ENCODE measurements at regions not wholly inside any gene's neighbourhood (a gene's known extent, or its start where the extent isn't known, plus 50 kb on each side); places are given as distances from the start of the nearest gene placed in this dataset.

DNA sequence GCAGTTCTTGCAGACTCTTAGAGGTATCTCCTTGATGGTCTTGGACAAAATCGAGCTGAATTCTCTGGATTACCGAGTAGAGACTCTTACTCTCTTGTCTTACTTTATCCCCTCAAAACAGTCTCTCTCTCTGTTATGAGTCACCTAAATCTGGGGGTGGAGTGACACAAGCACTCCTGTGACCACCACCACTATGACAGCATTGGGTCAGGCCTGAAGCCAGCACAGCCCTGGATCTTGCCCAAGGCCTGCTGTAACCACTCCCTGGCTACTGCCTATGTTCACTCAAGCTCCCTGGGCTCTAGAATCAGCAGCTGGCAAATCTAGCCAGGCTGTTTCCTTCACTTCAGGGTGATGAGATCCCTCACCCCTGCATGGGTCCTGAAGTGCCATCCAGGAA is 662.5 kb downstream of the LUZP2 start:
- Mint-ChIP-seq H3K9me3 (peaks cover 30% of the 10 kb centered on the region), H3K4me1 (ENCODE audit: low read depth) (no peaks in the 10 kb centered on the region), H3K4me3 (no peak overlapping the region), H3K36me3 (ENCODE audit: low read depth) (no peaks in the 10 kb centered on the region), H3K27me3 (no peaks in the 10 kb centered on the region), H3K27ac (no peak overlapping the region)
- intact Hi-C loops (cut with micrococcal nuclease): no loop called here

DNA sequence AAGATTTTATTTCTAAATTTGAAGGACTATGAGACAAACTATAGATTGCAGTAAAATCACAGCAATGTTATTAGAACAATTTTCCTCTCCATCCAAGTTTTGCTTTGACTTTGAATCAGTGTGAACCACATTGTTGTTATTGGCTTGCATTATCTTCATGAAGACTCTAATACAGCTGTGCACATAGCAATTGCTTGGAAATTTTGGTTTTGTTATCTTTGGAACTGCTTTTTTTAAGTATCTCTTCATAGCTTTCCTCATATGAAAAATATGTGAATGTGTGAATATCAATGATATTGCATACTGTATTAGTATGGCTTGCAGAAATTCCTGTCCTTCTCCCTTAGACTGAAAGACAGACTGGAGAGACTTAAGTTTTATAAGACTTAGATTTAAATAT is 666.6 kb downstream of the LUZP2 start:
- intact Hi-C loops (cut with micrococcal nuclease): no loop called here
- no peaks in the 10 kb centered on the region for H3K36me3 Mint-ChIP-seq (ENCODE audit: low read depth)
- peaks cover 42% of the 10 kb centered on the region for H3K9me3 Mint-ChIP-seq
- H3K27ac Mint-ChIP-seq: no peak overlapping the region
- H3K4me1 Mint-ChIP-seq (ENCODE audit: low read depth): no peaks in the 10 kb centered on the region
- no peak overlapping the region for H3K4me3 Mint-ChIP-seq
- no peaks in the 10 kb centered on the region for H3K27me3 Mint-ChIP-seq

DNA sequence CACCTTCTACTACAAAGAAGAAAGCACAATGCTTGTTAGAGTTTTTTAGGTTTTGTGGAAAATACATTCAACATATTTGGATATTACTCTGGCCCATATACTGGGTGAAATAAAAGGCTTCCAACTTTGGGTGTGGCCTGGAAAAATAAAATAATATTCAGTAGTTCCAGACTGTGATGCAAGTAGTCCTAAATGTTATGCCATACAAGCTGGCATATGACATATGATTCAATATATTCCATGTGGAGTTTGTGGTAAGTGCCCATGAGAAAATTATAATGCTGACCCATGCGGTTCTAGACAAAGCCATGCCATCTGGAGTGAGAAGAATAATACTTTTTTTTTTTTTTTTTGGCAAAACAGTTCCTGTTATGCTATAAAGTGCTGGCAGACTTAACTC is 683.3 kb downstream of the LUZP2 start:
- H3K4me3 Mint-ChIP-seq: no peak overlapping the region
- H3K27me3 Mint-ChIP-seq: no peaks in the 10 kb centered on the region
- H3K9me3 Mint-ChIP-seq: peaks cover 14% of the 10 kb centered on the region
- no peak overlapping the region for H3K27ac Mint-ChIP-seq
- intact Hi-C loops (cut with micrococcal nuclease): no loop called here
- no peaks in the 10 kb centered on the region for H3K36me3 Mint-ChIP-seq (ENCODE audit: low read depth)
- no peaks in the 10 kb centered on the region for H3K4me1 Mint-ChIP-seq (ENCODE audit: low read depth)

DNA sequence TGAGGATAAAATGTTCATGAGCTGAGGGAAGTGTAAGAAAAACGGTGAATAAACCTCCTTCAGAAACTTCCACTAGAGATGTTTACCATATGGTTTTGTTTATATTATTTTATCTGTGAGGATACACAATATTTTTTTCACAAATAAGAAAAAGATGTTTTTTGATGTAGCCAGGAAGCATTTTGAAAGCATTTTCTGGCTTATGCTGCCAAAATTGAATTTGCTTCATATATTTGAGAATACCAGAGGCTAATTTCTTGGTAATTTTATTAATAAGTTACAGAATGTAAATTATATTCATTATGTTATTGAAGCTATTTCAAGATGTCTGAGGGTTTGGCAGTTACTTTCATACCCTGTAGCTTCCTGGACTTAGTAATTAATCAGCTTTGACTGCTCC is 686.6 kb downstream of the LUZP2 start:
- H3K4me1 Mint-ChIP-seq (ENCODE audit: low read depth): no peaks in the 10 kb centered on the region
- no peak overlapping the region for H3K27ac Mint-ChIP-seq
- H3K27me3 Mint-ChIP-seq: no peaks in the 10 kb centered on the region
- H3K9me3 Mint-ChIP-seq: no peaks in the 10 kb centered on the region
- no peaks in the 10 kb centered on the region for H3K36me3 Mint-ChIP-seq (ENCODE audit: low read depth)
- intact Hi-C loops (cut with micrococcal nuclease): no loop called here
- H3K4me3 Mint-ChIP-seq: no peak overlapping the region

DNA sequence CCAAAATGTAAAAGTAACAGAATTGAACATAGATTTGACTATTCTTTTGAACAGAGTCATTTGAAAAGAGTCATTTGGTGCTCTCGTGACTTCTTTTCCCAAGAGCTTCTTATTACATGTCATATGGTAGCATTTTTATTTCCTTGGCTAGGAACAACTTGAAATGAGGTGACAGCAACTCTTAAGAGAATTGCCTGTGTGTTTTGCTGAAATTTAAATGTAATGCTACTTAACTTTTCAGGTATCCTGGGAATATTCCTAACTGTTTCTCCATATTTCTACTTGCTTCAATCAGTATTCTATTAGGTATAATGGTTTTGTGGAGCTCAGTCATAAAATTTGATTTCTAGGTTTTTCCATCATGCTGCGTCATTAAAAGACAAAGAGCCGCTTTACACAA is 700.7 kb downstream of the LUZP2 start:
- H3K4me3 Mint-ChIP-seq: no peak overlapping the region
- H3K4me1 Mint-ChIP-seq (ENCODE audit: low read depth): no peaks in the 10 kb centered on the region
- intact Hi-C loops (cut with micrococcal nuclease): no loop called here
- H3K27ac Mint-ChIP-seq: no peak overlapping the region
- no peaks in the 10 kb centered on the region for H3K27me3 Mint-ChIP-seq
- peaks cover 19% of the 10 kb centered on the region for H3K9me3 Mint-ChIP-seq
- H3K36me3 Mint-ChIP-seq (ENCODE audit: low read depth): no peaks in the 10 kb centered on the region

DNA sequence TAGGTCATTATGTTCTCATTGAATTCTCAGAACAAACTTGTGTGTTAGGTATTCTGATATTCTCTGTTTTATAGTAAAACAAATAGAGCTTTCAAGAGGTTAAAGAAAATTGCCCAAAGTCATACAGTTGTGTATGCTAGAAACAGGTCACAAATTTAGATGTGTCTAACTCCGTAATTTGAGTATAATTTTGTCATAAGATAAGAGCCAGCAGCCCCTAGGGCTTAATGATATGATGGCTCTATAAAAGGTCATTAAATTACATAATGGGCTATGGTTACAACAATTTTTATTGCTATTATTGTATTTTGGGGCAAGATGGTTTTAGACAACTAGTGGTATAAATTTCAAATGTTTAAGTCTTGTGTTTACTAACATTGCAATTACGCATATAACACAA is 701.9 kb downstream of the LUZP2 start:
- Mint-ChIP-seq H3K27me3 (no peaks in the 10 kb centered on the region), H3K36me3 (ENCODE audit: low read depth) (no peaks in the 10 kb centered on the region), H3K27ac (no peak overlapping the region), H3K4me1 (ENCODE audit: low read depth) (no peaks in the 10 kb centered on the region), H3K9me3 (peaks cover 19% of the 10 kb centered on the region), H3K4me3 (no peak overlapping the region)
- intact Hi-C loops (cut with micrococcal nuclease): no loop called here

DNA sequence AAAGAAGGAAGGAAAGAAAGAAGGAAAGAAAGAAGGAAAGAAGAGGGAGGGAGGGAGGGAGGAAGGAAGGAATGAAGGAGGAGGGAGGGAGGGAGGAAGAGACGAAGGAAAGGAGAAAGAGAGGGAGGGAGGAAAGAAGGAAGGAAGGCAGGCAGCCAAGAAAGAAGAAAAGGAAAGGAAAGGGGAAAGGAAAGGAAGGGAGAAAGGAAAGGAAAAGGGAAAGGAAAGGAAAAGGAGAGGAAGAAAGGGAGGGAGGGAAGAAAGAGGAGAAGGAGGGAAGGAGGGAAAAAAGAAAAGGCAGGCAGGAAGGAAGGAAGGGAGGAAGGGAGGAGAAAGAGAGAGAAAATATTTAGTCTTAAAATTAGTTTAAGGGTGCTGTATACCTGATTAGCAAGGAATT is 704.1 kb downstream of the LUZP2 start:
- no peaks in the 10 kb centered on the region for H3K4me1 Mint-ChIP-seq (ENCODE audit: low read depth)
- H3K4me3 Mint-ChIP-seq: no peak overlapping the region
- H3K27ac Mint-ChIP-seq: no peak overlapping the region
- intact Hi-C loops (cut with micrococcal nuclease): no loop called here
- H3K27me3 Mint-ChIP-seq: no peaks in the 10 kb centered on the region
- H3K9me3 Mint-ChIP-seq: peaks cover 19% of the 10 kb centered on the region
- H3K36me3 Mint-ChIP-seq (ENCODE audit: low read depth): no peaks in the 10 kb centered on the region

DNA sequence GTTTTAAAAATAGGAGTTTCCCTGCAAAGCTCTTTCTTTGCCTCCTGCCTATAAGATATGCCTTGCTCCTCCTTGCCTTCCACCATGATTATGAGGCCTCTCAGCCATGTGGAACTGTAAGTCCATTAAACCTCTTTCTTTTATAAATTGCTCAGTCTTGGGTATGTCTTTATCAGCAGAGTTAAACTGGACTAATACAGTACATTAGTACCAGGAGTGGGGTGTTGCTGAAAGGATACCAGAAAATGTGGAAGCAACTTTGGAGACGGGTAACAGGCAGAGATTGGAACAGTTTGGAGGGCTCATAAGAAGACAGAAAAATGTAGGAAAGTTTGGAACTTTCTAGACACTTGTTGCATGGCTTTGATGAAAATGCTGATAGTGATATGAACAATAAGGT is 709.9 kb downstream of the LUZP2 start:
- intact Hi-C loops (cut with micrococcal nuclease): no loop called here
- H3K27me3 Mint-ChIP-seq: no peaks in the 10 kb centered on the region
- peaks cover 13% of the 10 kb centered on the region for H3K9me3 Mint-ChIP-seq
- no peaks in the 10 kb centered on the region for H3K4me1 Mint-ChIP-seq (ENCODE audit: low read depth)
- H3K36me3 Mint-ChIP-seq (ENCODE audit: low read depth): no peaks in the 10 kb centered on the region
- H3K4me3 Mint-ChIP-seq: no peak overlapping the region
- H3K27ac Mint-ChIP-seq: no peak overlapping the region

DNA sequence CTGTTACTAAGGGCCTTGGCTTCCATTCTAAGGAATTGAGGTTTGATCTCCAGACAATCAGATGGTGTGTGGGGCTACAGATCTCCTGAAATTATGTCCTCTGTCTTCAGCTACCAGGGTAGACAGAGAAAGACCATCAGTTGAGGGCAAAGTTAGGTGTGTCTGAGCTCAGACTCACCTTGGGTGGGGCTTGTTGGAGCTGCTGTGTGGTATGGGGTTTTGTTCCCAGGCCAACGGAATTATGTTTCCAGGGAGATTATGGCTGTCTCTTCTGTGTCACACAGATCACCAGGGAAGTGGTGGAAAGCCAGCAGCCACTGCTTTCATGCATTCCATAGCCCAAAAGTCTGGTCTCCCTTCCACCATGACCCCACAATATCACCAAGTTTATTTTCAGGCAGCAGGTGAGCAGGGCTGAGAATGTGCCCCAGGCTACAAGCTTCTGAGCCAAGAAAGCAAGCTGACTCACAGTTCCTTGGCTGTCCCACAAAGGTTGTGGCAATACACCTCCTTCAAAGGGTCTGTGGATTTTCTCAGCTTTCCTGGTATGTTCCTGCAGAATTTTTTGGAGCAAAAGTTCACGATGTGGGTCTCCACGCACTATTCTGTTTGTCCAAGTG is 714.9 kb downstream of the LUZP2 start:
- Mint-ChIP-seq H3K27me3 (no peaks in the 10 kb centered on the region), H3K27ac (no peak overlapping the region), H3K9me3 (peaks cover 5% of the 10 kb centered on the region), H3K4me1 (ENCODE audit: low read depth) (no peaks in the 10 kb centered on the region), H3K4me3 (no peak overlapping the region), H3K36me3 (ENCODE audit: low read depth) (no peaks in the 10 kb centered on the region)
- intact Hi-C loops (cut with micrococcal nuclease): no loop called here

DNA sequence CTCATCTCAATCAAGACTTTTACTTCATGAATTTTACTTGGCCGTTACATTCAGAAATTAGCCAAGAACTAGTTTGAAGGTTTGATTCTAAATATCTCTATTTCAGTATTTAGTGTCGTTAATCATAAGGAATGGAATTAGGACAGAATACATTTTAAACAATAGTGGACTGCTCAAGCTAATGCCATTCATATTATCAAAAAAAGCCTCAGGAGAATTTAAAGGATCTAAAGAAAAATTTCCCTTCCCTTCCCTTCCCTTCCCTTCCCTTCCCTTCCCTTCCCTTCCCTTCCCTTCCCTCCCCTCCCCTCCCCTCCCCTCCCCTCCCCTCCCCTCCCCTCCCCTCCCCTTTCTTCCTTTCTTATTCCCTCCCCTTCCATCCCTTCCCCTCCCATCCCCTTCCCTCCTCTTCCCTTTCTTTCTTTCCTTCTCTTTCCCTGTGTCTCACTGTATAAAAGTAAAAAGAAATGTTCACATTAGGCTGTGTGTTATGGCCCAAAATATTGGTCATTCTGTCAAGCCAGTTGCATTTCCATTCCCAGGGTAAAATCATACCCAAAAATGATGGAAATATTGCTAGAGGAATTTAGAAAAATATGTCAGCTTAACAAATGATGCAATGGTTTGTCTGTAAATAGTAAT is 717.8 kb downstream of the LUZP2 start:
- intact Hi-C loops (cut with micrococcal nuclease): no loop called here
- Mint-ChIP-seq H3K9me3 (no peaks in the 10 kb centered on the region), H3K36me3 (ENCODE audit: low read depth) (no peaks in the 10 kb centered on the region), H3K4me3 (no peak overlapping the region), H3K27me3 (no peaks in the 10 kb centered on the region), H3K27ac (no peak overlapping the region), H3K4me1 (ENCODE audit: low read depth) (no peaks in the 10 kb centered on the region)

DNA sequence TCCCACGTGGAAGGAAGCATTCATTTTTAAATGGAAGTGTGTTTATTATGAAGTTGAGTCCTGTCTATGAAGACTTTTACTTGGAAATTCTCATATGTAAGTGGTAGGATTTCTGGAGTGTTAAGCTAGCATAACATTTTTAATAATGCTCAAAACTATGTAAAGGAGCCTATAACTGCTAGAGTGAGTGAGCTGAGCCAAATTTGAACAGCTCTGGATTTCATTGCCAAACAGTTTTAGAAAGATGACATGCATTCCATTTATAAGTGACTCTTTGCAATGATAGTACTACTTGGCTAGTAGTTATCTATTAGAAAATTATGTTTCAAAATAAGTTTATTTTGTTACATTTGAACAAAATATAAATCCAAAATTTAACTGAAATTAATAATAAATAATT is 721.2 kb downstream of the LUZP2 start:
- no peaks in the 10 kb centered on the region for H3K36me3 Mint-ChIP-seq (ENCODE audit: low read depth)
- H3K4me1 Mint-ChIP-seq (ENCODE audit: low read depth): no peaks in the 10 kb centered on the region
- intact Hi-C loops (cut with micrococcal nuclease): no loop called here
- H3K9me3 Mint-ChIP-seq: no peaks in the 10 kb centered on the region
- no peak overlapping the region for H3K27ac Mint-ChIP-seq
- H3K27me3 Mint-ChIP-seq: no peaks in the 10 kb centered on the region
- H3K4me3 Mint-ChIP-seq: no peak overlapping the region

DNA sequence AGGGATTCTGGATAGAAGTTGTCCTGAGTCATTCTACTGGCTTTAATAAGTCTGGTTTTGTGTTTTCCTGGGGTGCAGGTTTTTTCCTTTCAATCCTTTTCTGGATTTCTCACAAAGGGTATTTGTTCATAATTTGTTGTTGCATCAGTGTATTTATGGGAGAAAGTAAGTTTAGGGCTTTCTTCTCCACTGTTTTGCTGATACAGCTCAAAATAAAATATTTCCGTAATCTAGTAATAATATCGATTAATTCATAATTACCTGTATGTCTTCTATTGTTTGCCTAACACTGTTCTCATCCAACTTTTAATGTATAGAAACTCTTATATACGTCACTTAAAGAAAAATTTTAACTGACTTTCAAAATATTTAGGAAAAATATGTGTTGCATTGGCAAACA is 728.2 kb downstream of the LUZP2 start:
- Mint-ChIP-seq H3K27ac (no peak overlapping the region), H3K27me3 (no peaks in the 10 kb centered on the region), H3K36me3 (ENCODE audit: low read depth) (no peaks in the 10 kb centered on the region), H3K4me1 (ENCODE audit: low read depth) (no peaks in the 10 kb centered on the region), H3K9me3 (peaks cover 12% of the 10 kb centered on the region), H3K4me3 (no peak overlapping the region)
- intact Hi-C loops (cut with micrococcal nuclease): no loop called here

DNA sequence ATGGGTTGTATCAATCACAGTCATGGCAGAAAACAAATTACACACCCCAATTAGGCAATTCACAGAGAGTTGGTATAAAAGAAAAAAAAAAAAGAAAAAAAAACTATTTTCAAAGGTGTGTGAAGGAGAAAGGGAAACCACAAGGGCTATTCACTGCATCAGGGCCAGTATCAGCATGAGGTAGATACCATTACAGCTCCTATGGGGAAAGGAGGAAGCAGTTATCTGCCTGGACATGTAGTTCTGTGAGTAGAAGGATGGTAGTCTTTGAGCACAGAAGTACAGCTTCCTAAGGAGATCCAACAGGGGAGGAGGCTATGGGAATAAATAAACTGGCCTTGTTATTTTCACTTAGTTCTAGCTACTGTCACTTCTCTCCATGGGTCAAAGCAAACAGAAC is 746.1 kb downstream of the LUZP2 start:
- H3K4me3 Mint-ChIP-seq: no peak overlapping the region
- H3K27me3 Mint-ChIP-seq: no peaks in the 10 kb centered on the region
- H3K4me1 Mint-ChIP-seq (ENCODE audit: low read depth): no peaks in the 10 kb centered on the region
- intact Hi-C loops (cut with micrococcal nuclease): no loop called here
- no peaks in the 10 kb centered on the region for H3K36me3 Mint-ChIP-seq (ENCODE audit: low read depth)
- H3K9me3 Mint-ChIP-seq: peaks cover 11% of the 10 kb centered on the region
- no peak overlapping the region for H3K27ac Mint-ChIP-seq

DNA sequence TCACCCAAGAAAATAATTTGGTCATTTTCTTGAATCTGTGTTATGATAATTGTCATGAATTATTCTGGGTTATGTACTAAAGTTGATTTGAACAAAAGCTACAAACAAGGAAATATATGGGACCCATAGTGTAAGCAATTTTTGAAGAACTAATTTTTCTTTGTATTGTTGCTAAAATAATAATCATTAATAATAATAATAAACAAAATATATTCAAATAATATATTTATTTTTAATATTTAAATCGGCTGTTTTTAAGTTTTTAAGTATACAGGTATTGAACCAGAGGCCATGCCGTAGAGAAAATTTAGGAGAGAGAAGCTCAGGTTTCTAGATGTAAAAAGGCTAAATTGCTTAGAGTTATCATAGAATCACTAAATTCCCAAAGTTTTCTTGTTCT is 747.3 kb downstream of the LUZP2 start:
- Mint-ChIP-seq H3K9me3 (peaks cover 11% of the 10 kb centered on the region), H3K4me1 (ENCODE audit: low read depth) (no peaks in the 10 kb centered on the region), H3K36me3 (ENCODE audit: low read depth) (no peaks in the 10 kb centered on the region), H3K4me3 (no peak overlapping the region), H3K27ac (no peak overlapping the region), H3K27me3 (no peaks in the 10 kb centered on the region)
- intact Hi-C loops (cut with micrococcal nuclease): no loop called here

DNA sequence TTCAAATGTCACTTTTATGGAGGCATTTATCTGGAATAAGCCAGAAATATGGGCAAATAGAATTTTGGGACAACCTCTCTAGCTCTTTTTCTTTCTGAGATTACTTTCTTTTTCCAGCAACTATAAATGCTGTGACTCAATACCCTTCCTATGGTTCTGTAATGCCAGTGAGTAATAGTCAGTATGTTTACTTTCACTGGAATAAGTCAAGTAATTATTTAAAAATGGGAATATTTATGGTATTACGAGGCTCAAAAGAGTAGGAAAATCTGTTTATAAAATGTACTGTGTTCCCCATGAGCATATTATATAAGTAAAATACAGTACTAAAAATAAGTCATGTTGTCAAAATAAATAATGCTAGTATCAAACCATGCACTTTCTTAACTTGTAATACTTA is 750.5 kb downstream of the LUZP2 start:
- intact Hi-C loops (cut with micrococcal nuclease): no loop called here
- Mint-ChIP-seq H3K9me3 (peaks cover 11% of the 10 kb centered on the region), H3K27me3 (no peaks in the 10 kb centered on the region), H3K36me3 (ENCODE audit: low read depth) (no peaks in the 10 kb centered on the region), H3K4me3 (no peak overlapping the region), H3K4me1 (ENCODE audit: low read depth) (no peaks in the 10 kb centered on the region), H3K27ac (no peak overlapping the region)
